ENCODE measurements at regions not wholly inside any gene's neighbourhood (a gene's known extent, or its start where the extent isn't known, plus 50 kb on each side); places are given as distances from the start of the nearest gene placed in this dataset.
A peak's percentile ranks its signal among the peaks of the same experiment; 100 is the strongest.

DNA sequence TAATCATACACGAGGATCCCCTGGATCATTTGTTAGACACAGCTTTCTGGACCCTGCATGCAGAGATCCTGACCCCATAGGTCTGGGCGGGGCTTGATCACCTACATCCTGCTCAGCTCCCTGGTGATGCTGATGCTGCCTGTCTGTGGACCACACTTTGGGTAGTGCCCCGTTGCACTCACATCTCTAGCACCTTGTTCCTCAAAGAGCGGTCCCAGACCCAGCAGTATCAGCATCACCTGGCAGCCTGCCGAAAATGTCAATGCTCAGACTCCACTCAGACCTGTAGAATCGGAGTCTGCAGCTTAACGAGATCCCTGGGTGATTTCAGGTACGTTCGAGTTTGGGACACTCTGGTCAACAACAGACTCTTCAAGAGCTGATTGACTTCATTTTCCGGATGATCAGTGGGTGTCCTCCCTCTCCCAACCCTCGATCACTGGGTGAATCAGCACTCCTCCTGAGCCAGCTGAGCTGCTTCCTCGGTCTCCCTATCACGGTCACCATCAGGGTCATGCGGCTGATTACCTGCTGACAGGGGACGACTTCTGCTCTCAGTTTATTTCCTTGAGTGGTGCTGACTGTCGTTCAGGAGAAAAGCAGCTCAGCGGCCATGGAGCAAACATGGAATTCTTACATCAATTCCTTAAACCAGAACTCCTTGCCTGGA is 150.6 kb upstream of the RAB12 start:
- DNase-seq, result no peak

DNA sequence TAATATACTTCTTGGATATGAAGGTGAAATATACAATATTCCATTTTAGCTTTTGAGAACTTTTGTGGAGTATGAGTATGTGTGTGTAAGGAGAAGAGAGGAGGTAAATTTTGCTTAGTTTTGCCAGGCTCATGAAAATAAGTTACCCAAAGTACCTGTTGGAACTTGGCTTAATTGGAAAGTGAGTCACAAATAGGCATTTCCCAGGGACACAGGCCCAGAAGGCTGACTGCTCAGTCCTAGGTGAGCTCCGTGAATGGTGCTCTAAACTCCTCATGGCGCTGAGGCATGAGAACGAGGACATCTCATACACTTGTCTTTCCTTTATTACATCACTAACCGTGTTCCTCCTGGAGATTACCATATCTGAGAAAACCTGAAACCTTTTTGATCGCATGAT is 148.5 kb upstream of the RAB12 start:
- DNase-seq, result no peak

DNA sequence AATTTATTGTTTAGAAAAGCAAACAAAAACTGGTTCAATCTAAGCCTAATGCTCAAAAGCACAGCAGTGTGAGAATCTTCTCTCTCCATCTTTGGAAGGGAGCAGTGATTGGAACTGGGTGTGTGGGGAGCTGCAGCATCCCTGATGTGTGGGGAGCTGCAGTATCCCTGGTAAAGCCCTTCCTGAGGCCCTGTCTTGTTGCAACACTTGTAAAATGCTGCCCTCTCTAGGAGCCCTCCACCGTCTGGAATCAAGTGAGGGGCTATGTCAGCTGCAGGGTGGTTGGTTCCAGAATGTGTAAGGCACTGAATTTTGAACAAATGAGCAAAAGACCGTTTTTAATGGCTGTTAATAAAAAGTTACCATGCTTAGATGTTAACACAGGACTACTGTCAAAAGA is 147.7 kb upstream of the RAB12 start:
- no peak for DNase-seq

DNA sequence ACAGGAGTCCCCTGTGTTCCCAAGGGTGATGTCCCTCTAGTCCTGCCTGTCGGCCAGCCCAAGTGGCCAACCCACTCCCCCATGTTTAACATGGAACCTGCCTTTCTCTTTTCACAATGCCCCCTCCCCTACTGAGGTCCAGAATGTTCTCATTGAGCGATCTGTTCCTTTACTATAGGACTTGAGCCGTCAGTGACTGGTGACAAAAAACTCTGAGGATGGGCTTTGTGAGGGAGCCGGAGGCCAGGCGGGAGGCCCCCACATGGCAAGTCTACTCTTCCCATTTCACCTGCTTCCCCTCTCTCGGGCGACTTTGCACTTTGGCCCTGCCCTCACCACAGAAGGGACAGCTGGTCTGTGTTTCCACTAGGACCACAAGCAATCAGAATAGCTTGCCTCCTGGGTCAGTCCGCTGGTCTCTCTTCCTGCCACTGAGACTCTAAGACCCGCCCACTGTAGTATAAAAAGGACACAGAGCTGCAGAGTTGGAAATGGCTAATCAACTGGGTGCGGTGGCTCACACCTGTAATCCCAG is 146.5 kb upstream of the RAB12 start:
- DNase-seq, result no peak

DNA sequence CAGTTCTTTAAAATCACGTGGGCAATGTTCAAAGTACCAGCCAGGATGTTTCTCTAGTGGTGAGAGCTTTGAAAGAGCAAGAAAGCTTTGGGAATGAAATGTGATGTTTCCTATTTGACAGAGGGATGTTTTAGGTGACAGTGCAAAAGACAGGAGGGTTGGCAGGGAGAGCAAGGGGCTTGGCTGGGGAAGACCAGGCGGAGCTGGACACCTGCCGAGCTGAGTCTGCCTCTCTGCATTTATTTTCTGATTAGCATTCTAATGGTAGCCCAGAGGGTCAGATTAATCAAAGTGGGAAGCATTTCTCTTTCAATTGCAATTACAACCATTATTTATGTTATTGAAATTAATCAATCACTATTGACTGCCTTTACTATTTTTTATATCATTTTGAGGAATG is 145.4 kb upstream of the RAB12 start:
- DNase-seq, result no peak

DNA sequence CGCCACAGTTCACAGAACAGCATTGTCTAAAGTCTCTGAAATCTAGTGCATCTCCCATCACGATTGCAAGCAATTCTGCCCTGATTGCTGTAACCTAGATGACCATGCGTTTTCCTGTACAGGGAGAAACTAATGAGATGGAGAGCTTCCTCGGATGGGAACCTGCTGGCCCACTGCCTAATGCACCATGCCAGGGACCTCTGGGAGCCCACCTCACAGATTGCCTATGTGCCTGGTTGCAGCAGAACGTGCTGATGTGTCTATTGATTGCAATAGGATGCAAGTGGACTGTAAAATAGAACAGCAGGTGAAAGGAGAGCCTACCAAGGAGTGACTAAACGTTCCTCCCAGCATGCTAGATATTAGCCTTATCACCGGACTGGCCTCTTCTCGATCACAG is 141.0 kb upstream of the RAB12 start:
- DNase-seq, result no peak

DNA sequence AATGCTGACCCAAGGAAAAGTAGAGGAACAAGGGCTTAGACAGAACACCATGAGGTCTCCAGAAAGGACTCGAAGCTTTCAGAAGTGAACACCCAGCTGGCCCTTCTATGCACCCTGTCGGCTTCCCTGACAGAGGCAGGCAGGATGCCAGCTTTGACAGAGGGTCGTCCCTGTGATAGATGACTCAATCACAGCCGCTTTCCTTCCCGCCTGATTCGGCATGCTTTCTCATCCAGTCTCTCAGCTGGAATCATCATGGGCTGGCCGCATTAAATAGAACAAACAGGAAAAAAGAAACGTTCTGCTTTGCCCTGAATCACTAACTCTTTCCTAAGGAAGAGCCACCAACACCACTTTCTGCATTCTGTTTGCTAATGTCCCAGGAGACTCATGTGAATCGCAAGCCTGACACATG is 140.3 kb upstream of the RAB12 start:
- no peak for DNase-seq

DNA sequence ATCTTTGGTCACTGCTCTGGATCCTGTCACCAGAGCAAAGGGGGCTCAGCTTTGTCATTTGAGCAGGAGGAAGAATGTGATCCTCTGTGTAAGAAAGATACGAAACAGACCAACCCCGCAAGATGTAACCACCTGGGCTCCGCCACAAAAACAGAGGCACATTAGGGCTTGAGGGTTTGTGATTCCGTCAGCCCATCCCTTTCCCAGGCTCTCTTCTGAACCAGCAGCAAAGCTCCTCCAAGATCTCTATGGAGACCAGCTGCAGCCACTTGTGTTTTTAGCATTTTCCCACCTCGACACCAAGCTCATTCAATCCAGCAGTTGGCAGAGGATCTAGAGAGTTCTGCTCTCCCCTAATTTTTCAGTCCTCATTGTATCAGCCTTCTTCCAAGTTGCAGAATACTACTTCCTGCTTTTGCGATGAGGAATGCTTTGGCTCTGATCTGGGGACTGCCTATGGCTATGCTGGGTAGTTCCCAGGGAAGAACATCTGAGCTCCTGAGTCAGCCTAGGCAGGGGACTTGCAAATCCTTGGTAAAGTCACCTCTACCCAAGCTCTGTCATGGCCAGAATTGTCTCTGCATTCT is 139.6 kb upstream of the RAB12 start:
- no peak for DNase-seq

DNA sequence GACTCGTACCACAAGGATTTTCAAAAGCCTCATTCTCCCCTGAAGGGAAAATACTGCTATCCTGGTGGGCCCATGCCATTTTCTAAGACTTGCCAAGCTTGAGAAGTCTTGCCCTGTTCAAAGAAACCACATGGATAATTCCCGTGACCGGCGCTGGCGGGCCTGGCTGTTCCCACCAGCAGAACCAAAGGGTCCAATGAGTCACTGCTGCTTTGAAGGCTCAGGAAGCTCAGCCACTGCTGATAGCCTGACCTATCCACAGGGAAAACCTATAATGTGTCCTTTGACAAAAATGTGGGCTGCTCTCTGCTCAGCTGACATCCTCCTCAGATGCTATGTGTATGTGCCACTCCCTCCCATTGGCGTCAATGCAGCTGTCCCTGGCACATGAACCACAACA is 137.9 kb upstream of the RAB12 start:
- no peak for DNase-seq

DNA sequence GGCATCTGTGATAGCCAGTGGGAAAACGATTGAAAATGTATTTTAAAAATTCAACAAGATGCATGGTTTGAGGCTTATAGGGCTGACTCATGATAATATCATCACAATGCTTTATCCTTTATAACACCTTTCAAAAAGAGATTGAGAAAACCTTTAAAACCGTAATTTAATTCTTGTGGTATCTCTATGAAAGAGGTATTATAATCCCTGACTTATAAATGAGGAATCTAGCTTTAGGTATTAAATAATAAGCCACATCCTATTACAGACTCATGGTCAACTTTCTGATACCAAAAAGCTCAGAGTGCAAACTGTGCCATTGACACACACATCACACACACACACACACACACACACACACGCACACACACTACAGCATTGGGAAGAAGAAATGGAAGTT is 134.6 kb upstream of the RAB12 start:
- DNase-seq, result no peak

DNA sequence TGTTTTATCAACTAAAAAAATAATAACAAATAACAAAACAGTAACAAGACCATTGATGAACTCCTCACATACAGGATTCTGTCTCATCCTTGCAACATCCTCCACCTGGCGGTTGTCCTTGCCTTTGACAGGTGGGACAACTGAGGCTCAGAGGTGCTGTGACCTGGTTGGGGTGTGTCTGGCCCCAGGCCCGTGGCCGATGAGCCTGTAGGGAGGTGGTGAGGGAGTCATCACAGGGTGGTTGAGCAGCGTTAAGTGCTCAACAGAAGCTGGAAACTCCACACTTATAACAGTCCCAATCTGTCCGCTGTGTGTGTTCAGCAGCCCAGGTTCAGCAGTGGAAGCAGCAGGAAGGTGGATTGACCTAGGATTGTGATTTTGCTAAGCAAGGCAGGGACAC is 131.6 kb upstream of the RAB12 start:
- no peak for DNase-seq

DNA sequence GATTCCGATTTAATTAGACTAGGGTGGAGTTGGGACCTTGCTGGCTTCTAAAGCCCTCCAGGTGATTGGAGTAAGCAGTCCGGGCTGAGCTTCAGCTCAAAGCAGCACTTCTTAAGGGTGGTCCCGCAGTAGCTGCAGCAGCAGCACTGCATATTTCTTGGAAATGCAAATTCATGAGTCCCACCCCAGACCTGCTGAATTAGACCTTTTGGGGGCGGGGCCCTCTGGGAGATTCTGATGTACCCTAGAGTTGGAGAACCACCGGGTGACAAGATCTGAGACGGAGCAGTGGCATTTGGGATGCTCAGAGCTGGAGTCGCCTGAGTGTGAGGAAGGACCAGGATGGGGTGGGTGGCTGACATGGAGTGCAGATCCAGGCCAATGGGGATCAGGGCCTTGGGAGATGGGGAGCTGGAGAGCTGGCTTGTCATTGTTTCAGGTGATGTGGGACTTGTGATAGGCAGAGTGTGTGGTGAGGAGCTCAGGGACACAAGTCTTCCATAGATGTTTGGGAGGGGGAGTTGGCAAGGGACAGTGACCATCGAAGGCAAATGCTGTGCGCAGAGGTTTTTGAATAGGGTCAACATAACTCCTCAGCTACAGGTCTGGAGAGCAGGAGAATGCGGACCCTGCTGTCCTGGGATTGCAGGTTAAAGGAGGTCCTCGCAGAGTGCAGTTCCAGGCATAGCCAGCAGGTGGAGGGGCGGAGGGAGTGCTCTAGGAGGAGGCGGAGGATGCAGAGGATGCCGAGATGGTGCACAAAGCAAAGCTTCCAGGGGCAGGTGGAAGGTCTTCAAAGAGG is 130.9 kb upstream of the RAB12 start:
- DNase-seq, result peak; percentile 60

DNA sequence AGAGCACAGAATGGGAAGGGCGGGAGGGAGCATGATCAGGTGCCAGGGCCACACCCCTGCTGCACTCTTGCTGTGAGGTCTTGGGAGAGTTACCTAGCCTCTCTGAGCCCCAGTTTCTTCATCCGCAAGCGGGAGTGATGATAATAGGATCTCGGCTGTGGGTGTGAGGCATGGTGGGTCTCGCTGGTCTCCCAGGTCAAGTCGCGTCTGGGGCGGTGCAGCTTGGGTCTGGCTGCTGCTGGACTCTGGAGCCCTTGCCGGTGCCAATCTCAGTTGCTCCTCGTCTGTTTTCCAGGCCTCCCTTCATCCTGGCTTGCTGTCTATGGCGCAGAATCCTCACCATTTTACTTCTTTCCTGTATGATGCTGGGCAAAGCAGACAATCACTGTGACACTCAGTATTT is 130.3 kb upstream of the RAB12 start:
- DNase-seq, result no peak

DNA sequence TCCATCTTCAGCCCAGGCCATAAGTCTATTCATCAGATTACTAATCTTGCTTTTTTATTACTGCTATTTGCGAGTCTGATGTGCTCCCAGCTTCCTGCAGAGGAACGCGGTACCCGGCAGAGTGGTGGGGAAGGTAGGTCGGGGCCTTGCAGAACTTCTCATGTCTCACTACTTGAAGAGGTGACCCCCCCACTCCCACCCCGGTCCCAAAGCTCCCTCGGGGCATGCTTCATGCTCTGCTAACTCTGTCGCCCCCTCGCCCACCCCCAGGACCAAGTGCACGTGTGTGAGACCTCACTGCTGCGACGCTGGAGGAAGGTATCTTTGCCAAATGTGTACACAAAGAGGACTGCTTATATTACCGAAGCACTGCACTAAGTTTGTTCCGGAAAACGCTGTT is 129.4 kb upstream of the RAB12 start:
- DNase-seq, result no peak

DNA sequence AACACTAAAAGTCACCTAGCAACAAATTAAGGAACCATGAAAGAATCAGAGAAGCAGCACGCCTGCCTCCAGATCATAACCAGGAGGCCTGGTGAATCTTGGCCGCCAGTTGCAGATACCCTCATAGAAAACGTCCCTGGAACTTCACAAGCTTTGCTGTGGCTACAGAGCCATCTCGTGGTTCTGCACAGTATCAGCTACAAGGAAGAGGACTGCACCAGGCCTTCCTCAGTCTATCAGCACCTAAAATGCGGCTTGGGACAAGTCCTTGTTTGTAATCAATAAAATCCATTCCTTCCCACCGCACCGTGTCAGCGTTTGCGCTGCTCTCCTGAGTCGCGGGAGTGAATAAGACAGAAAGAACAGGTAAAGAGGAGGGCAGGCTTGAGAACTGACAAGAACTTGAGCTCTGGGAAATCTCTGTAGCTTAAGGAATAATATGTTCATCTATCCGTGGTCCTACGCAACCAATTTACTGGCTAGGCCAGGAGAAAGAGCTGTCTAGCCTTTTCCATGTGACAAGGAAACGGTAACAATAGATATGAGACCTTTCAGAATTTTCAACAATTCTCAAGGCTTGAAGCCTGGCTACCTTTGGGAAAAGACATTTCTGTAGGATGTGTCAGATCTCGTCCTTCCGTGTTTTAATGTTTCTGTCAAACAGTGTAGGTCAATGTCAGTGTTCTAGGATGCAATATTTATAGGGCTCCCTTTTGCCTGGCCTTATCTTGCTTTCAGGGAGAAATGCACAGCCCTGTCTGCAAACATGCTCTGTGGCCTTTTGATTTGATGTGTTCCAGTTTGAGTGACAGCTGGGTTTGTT is 128.5 kb upstream of the RAB12 start:
- no peak for DNase-seq

DNA sequence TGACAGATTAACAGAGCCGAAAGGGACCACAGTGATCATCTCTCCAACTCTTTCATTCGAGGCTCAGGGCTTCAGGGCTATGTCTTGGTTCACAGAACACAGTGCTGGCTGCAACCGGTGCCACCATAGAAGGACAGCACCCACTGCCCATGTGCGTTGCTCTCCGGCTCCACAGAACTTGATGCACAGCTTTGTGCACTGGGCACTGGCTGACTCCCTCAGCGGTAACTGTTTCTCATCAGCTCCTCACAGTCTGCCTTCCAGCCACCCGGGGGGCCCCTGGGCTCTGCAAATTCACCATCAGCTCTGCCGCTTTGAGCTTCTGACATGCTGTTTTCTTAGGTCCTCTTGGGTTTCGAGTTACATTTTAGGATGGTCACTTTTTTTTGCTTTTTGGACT is 124.3 kb upstream of the RAB12 start:
- DNase-seq, result no peak

DNA sequence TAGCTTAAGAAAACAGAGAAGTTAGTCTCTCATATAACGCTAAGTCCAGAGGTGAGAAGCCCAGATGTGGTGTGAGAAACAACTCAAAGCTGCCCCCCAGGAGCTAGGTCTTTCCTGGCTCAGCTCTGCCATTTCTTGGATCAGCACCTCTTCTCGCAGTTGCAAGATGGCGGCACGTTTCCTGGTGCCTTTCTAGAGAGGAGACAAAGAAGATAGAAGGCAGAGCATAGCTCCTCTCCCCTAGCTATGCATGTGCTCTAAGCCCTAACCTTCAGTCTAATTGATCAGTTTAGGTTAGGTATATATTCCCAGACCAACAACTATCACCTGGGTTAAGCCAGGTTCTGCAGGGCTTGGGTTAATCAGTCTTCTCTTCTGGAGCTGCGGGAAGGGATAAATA is 119.5 kb upstream of the RAB12 start:
- DNase-seq, result no peak

DNA sequence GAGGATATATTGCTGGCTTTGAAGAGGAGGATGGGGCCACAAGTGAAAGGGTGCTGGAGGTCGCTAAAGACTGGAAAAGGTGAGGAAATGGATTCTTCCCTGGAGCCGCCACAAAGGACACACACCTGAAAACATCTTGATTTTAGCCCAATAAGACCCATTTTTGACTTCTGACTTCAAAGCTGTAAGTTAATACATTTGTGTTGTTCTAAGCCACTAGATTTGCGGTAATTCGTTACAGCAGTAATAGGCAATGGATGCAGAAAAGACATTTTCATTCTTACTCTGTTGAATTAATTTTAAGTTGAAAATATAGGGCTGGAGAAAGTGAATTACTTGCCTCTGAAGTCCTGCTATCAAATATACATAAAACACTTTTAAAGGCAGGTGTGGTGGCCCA is 117.7 kb upstream of the RAB12 start:
- no peak for DNase-seq

DNA sequence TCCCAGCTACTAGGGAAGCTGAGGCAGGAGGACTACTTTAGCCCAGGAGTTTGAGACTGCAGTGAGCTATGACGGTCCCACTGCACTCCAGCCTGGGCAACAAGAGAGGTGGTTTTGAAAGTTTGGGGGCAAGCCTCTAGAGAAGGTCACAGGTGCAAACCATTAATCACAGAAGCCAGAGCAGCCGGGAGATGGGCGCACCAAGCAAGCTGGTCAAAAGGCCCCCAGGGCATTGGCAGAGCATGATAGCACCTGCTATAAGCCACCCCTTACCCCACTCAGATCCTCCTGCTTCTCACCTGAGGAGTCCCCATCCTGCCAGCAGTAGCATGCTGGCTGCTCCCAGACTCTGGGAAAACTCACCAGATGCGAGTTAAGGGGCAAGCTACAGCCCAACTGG is 116.1 kb upstream of the RAB12 start:
- no peak for DNase-seq

DNA sequence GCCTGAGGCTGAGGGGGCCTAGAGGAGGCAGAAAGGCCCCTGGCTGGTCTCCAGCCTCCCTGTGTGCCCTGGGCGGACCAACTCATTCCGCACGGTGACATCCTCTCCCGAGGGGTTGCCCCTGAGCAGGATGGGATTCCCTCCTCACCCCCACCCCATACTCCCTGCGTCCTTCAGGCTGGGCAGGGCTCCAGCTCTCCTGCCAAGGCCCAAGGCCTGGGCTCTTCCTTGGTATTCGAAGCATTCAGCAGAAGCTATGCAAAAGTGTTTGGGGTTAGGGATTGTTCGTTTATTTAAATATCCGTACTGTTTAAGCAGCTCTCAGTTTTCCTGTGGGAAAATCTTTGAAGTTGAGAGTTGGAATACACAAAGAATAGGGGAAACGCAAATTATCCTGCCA is 113.1 kb upstream of the RAB12 start:
- DNase-seq, result no peak

DNA sequence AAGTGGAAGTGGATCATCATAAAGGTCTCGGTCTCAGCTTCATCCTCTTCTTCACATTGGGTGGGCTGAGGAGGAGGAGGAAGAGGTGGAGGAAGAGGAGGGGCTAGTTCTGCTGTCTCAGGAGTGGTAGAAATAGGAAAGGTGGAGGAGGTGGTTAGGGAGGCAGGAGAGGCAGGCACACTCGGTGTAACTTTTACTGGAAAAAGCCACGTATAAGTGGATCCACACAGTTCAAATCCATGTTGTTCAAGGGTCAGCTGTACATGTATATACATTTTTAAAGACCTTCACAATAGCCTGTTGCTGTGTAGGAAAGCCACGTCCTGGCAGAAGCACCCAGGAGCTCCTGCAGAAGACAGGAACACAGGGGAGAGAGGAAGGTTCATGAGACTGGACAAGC is 110.3 kb upstream of the RAB12 start:
- DNase-seq, result no peak

DNA sequence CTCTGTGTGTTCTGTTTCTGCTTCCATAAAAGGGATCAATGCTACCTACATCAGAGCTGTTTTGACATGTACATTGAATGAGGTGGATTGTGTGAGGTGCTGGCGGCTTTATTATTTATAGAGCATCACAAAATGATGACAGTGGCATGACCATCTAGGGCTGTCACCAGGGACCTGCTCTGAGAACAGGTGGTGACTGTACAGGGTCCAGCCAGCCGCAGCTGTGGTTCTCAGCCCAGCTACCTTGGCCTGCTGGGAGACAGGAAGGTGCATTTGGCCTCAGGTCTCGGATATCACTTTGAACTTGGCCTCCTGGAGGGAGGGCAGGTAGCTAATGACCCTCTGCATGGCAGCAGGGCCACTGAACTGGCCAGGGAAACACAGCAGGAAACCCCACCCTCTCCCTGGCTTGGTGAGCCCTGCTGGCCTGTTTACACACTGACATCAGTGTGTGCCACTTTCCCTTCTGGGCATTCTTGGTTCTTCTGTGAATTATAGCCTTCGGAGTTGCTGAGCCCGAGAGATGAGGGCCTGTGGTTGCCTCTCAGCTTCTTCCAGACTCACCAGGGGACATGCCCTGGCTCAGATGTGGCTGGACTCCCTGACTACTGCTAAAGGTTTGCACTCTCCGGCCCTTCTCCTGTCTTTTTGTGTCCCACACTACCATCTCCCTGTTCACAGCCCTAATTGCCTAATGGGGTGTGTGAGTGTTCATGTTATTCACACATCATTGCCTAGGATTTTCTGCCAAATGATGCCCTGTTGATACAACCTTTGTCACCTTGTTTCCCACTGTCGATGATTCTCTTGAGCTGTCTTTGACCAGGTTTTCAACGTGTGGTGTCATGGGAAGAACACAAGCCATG is 109.2 kb upstream of the RAB12 start:
- DNase-seq, result no peak
